H1 (cell line): ENCODE measurements at regions not wholly inside any gene's neighbourhood (a gene's known extent, or its start where the extent isn't known, plus 50 kb on each side); places are given as distances from the start of the nearest gene placed in this dataset.

Experiments used
- CTCF ChIA-PET: fragments of 300-600 bp; sonication (Branson Sonifier 250); formaldehyde crosslinking; loops from one replicate; lab custom pipeline; 2021; ENCODE audit not compliant: partially characterized antibody; lab: Charles Lee
- POLR2A ChIA-PET: fragments of 300-600 bp; sonication (Branson Sonifier 250); formaldehyde crosslinking; loops from one replicate; lab custom pipeline; 2021; ENCODE audit warnings: inconsistent platforms; ENCODE audit not compliant: partially characterized antibody; lab: Charles Lee
- DNase-seq, 2 experiments: peaks; one replicate each; pipeline versions ENCODE4 v3.0.0 to v3.0.0-alpha.2; 2010 to 2022; ENCODE audit warnings: low spot score in 2 of 2, low read depth in 1 of 2, mixed read lengths in 1 of 2
- FAIRE-seq: peaks from 2 replicates; lab custom pipeline; 2011; peaks lifted over from hg19 to GRCh38; lab: Jason Lieb, UNC
- H2AFZ ChIP-seq: 2 replicates; pipeline ENCODE4 v1.8.1; 2012; ENCODE audit warnings: low read length, inconsistent platforms
- H2AK5ac ChIP-seq: 2 replicates; pipeline ENCODE4 v1.6.1; 2013; ENCODE audit warnings: low read depth, low read length
- H2BK120ac ChIP-seq: replicated peaks from 2 replicates; pipeline ENCODE3; 2013; ENCODE audit warnings: low read depth, low read length, inconsistent platforms
- H2BK12ac ChIP-seq: 2 replicates; pipeline ENCODE4 v1.6.1; 2013; ENCODE audit warnings: low read depth, low read length
- H2BK15ac ChIP-seq: 2 replicates; pipeline ENCODE4 v1.6.1; 2013; ENCODE audit warnings: low read length
- H2BK20ac ChIP-seq: 2 replicates; pipeline ENCODE4 v1.6.1; 2013; ENCODE audit warnings: low read length
- H2BK5ac ChIP-seq: 2 replicates; pipeline ENCODE4 v1.6.1; 2013; ENCODE audit warnings: low read depth, low read length
- H3K14ac ChIP-seq: 2 replicates; pipeline ENCODE4 v1.6.1; 2013; ENCODE audit warnings: inconsistent platforms; ENCODE audit not compliant: insufficient read length
- H3K18ac ChIP-seq: 2 replicates; pipeline ENCODE4 v1.6.1; 2013; ENCODE audit warnings: low read length; ENCODE audit errors: extremely low read depth
- H3K23ac ChIP-seq: 2 replicates; pipeline ENCODE4 v1.6.1; 2013; ENCODE audit warnings: inconsistent platforms; ENCODE audit not compliant: insufficient read length
- H3K23me2 ChIP-seq: 2 replicates; pipeline ENCODE4 v1.6.1; 2013; ENCODE audit warnings: low read depth, low read length
- H3K27ac ChIP-seq: 2 replicates; pipeline ENCODE4 v1.6.1; 2011; ENCODE audit warnings: low read depth, low read length, inconsistent platforms
- H3K27me3 ChIP-seq, 4 experiments: replicated peaks in 1 of 4; 1 replicate in 1 of 4; 2 replicates in 3 of 4; pipeline versions ENCODE4 v1.6.1 to v1.8.1; 2011 to 2013; ENCODE audit warnings: low read length in 3 of 4, mild to moderate bottlenecking in 3 of 4, inconsistent platforms in 2 of 4, mixed read lengths in 2 of 4, moderate library complexity in 1 of 4; ENCODE audit not compliant: control insufficient read depth in 3 of 4, insufficient read depth in 3 of 4; ENCODE audit errors: extremely low read depth in 1 of 4
- H3K36me3 ChIP-seq, 4 experiments: 2 replicates each; pipeline versions ENCODE4 v1.6.1 to v1.8.1; 2011 to 2013; ENCODE audit warnings: mild to moderate bottlenecking in 4 of 4, low read length in 3 of 4, moderate library complexity in 2 of 4, control low read depth in 1 of 4, inconsistent platforms in 1 of 4; ENCODE audit not compliant: insufficient read depth in 4 of 4, control insufficient read depth in 2 of 4
- H3K4ac ChIP-seq: replicated peaks from 2 replicates; pipeline ENCODE3; 2013; ENCODE audit warnings: low read length, low read depth, mixed read lengths, inconsistent platforms; ENCODE audit not compliant: insufficient read length
- H3K4me1 ChIP-seq, 4 experiments: replicated peaks in 1 of 4; 1 replicate in 1 of 4; 2 replicates in 3 of 4; pipeline versions ENCODE4 v1.6.1 to v1.8.1; 2011 to 2013; ENCODE audit warnings: low read length in 3 of 4, inconsistent platforms in 2 of 4, mixed read lengths in 1 of 4; ENCODE audit not compliant: insufficient read depth in 4 of 4, control insufficient read depth in 3 of 4
- H3K4me2 ChIP-seq, 2 experiments: 2 replicates each; pipeline versions ENCODE4 v1.6.1 to v1.8.1; 2011 to 2013; ENCODE audit warnings: low read depth in 2 of 2, low read length in 2 of 2, control low read depth in 1 of 2, inconsistent platforms in 1 of 2, mild to moderate bottlenecking in 1 of 2; ENCODE audit not compliant: insufficient read depth in 1 of 2
- H3K4me3 ChIP-seq, 4 experiments: fragments of 200-600, 300-600 bp in 1 of 4; sonication (generic), shearing (Covaris generic), sonication (Bioruptor Twin) in 1 of 4; 2 replicates each; pipeline versions ENCODE4 v1.5.1 to v1.8.1; 2011 to 2016; ENCODE audit warnings: low read length in 4 of 4, low read depth in 3 of 4, control low read depth in 2 of 4, inconsistent platforms in 2 of 4, mild to moderate bottlenecking in 2 of 4, mixed read lengths in 1 of 4, moderate library complexity in 1 of 4; ENCODE audit not compliant: insufficient read depth in 2 of 4; ENCODE audit errors: extremely low read depth in 1 of 4
- H3K56ac ChIP-seq: replicated peaks from 2 replicates; pipeline ENCODE3; 2013; ENCODE audit warnings: low read depth, mild to moderate bottlenecking, mixed read lengths, low read length, inconsistent platforms; ENCODE audit not compliant: insufficient read length
- H3K79me1 ChIP-seq: 2 replicates; pipeline ENCODE4 v1.6.1; 2013; ENCODE audit warnings: low read depth, low read length, control low read depth
- H3K79me2 ChIP-seq, 2 experiments: 2 replicates each; pipeline versions ENCODE4 v1.6.1 to v1.8.1; 2012 to 2013; ENCODE audit warnings: low read length in 2 of 2, mild to moderate bottlenecking in 2 of 2, inconsistent platforms in 1 of 2; ENCODE audit not compliant: insufficient read depth in 2 of 2, control insufficient read depth in 1 of 2
- H3K9ac ChIP-seq, 4 experiments: replicated peaks in 1 of 4; 1 replicate in 1 of 4; 2 replicates in 3 of 4; pipeline versions ENCODE4 v1.6.1 to v1.8.1; 2011 to 2013; ENCODE audit warnings: low read depth in 3 of 4, low read length in 3 of 4, control low read depth in 2 of 4, mild to moderate bottlenecking in 2 of 4, moderate library complexity in 2 of 4, inconsistent platforms in 1 of 4; ENCODE audit errors: extremely low read depth in 1 of 4
- H3K9me3 ChIP-seq, 2 experiments: 2 replicates each; pipeline versions ENCODE4 v1.6.1 to v1.8.1; 2012 to 2013; ENCODE audit warnings: mild to moderate bottlenecking in 2 of 2, moderate library complexity in 2 of 2, control low read depth in 1 of 2, inconsistent platforms in 1 of 2, low read depth in 1 of 2, low read length in 1 of 2, mixed read lengths in 1 of 2; ENCODE audit not compliant: insufficient read depth in 2 of 2
- H4K20me1 ChIP-seq, 2 experiments: replicated peaks in 1 of 2; 2 replicates each; pipeline versions ENCODE3 to v1.8.1; 2011 to 2013; ENCODE audit warnings: inconsistent platforms in 2 of 2, low read length in 2 of 2, mild to moderate bottlenecking in 1 of 2; ENCODE audit not compliant: insufficient read depth in 2 of 2, control insufficient read depth in 1 of 2
- H4K5ac ChIP-seq: 2 replicates; pipeline ENCODE4 v1.6.1; 2013; ENCODE audit warnings: low read length, low read depth, mixed read lengths, inconsistent platforms; ENCODE audit not compliant: insufficient read length
- H4K8ac ChIP-seq: 2 replicates; pipeline ENCODE4 v1.8.0; 2013; ENCODE audit warnings: mild to moderate bottlenecking, moderate library complexity, low read length, inconsistent platforms; ENCODE audit not compliant: insufficient read depth; ENCODE audit errors: extremely low read depth
- H4K91ac ChIP-seq: replicated peaks from 2 replicates; pipeline ENCODE3; 2013; ENCODE audit warnings: low read length, mixed read lengths, inconsistent platforms; ENCODE audit not compliant: insufficient read length
- CBX8 ChIP-seq: fragments of 300-800, 300-1000 bp; sonication (generic); IDR thresholded peaks from 2 replicates; pipeline ENCODE4 v1.7.1; 2016; ENCODE audit warnings: low read depth, low read length, borderline replicate concordance
- CEBPB ChIP-seq: IDR thresholded peaks from 2 replicates; pipeline ENCODE4 v1.6.1; 2012; ENCODE audit warnings: low read depth, low read length
- JUND ChIP-seq: IDR thresholded peaks from 2 replicates; pipeline ENCODE4 v1.6.1; 2011; ENCODE audit warnings: mild to moderate bottlenecking, improper control_type of control experiment, low read length
- POU5F1 ChIP-seq: IDR thresholded peaks from 2 replicates; pipeline ENCODE4 v1.6.1; 2011; ENCODE audit warnings: low read depth, mild to moderate bottlenecking, low read length, moderate library complexity
- SAP30 ChIP-seq: fragments of 300-600 bp; sonication (generic); IDR thresholded peaks from 2 replicates; pipeline ENCODE4 v1.7.1; 2012; ENCODE audit warnings: low read length, moderate library complexity, mild to moderate bottlenecking, inconsistent platforms; ENCODE audit not compliant: insufficient read depth, insufficient replicate concordance
- SIN3A ChIP-seq, 2 experiments: IDR thresholded peaks in 1 of 2; conservative IDR thresholded peaks in 1 of 2; 2 replicates each; pipeline ENCODE4 v1.6.1; 2011 to 2012; ENCODE audit warnings: low read length in 2 of 2, improper control_type of control experiment in 1 of 2, low read depth in 1 of 2, mild to moderate bottlenecking in 1 of 2
- SIRT6 ChIP-seq: IDR thresholded peaks from one replicate; pipeline ENCODE4 v1.7.1; 2012; ENCODE audit warnings: low read length, inconsistent platforms
- TCF12 ChIP-seq: IDR thresholded peaks from 2 replicates; pipeline ENCODE4 v1.6.1; 2011; ENCODE audit warnings: low read depth, mild to moderate bottlenecking, low read length
- WGBS, 2 experiments: shearing (Covaris generic) in 1 of 2; methylation state at CpG; one replicate each; pipeline versions ENCODE4 v1.1.6 to v1.1.7; 2013 to 2015; ENCODE audit warnings: low lambda C conversion rate in 2 of 2, mixed read lengths in 2 of 2, inconsistent platforms in 1 of 2, low coverage in 1 of 2, missing lambda C conversion rate in 1 of 2; ENCODE audit not compliant: insufficient replicate concordance in 2 of 2, insufficient coverage in 1 of 2, insufficient read length in 1 of 2; ENCODE audit errors: extremely low coverage in 1 of 2, missing lambda C conversion rate in 1 of 2; 5-methylcytosine and 5-hydroxymethylcytosine counted together
- TF ChIP-seq, protein P1 (sequence below): IDR thresholded peaks from 2 replicates; pipeline ENCODE4 v1.6.1; 2011; ENCODE audit warnings: low read length, improper control_type of control experiment
- TF ChIP-seq, protein P2 (sequence below): IDR thresholded peaks from 2 replicates; pipeline ENCODE4 v1.6.1; 2012; ENCODE audit warnings: inconsistent platforms

DNA sequence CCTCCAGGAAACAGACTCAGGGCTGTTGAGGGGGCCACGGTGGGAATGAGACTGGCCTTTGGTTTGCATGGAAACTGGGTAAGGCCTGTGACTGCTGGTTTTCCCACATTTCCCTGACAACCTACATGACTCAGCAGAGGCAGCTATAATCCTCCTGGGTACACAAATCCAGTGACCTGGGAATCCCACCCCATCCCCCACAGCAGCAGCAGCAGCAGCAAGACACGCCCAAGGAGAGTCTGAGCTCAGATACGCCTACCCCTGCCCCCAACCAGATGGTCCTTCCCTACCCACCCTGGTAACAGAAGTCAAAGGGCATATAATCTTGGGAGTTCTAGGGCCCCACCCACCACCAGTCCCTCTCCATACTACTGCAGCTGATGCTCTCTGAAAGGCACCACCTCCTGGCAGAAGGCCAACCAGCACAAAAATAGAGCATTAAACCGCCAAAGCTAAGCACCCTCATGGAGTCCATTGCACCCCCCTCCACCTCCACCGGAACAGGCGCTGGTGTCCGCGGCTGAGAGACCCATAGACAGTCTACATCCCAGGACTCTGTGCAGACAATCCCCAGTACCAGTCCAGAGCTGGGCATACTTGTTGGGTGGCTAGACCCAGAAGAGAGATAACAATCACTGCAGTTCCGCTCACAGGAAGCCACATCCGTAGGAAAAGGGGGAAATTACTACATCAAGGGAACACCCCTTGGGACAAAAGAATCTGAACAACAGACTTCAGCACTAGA, 237.2 kb upstream of the SPRY2 start:
- Histone ChIP-seq H4K91ac (no peak overlapping the region), H3K4me2 (no peak overlapping the region), H3K23me2 (no peaks in the 10 kb centered on the region), H3K56ac (no peak overlapping the region), H2BK120ac (peak overlapping the region; percentile 43), H2BK15ac (no peak overlapping the region), H3K79me1 (no peaks in the 10 kb centered on the region), H3K4ac (no peak overlapping the region), H4K5ac (no peak overlapping the region), H3K4me3 (no peak overlapping the region), H3K23ac (no peak overlapping the region), H3K4me1 (no peaks in the 10 kb centered on the region; a peak in 2 of 7 replicates), H3K9ac (no peak overlapping the region), H2AFZ (peak overlapping the region; percentile 53; the same call in 1 of the 2 replicates), H3K36me3 (no peaks in the 10 kb centered on the region), H3K27me3 (no peaks in the 10 kb centered on the region), H4K8ac (no peak overlapping the region), H2AK5ac (no peak overlapping the region), H3K27ac (no peak overlapping the region), H2BK12ac (no peak overlapping the region), H3K14ac (no peak overlapping the region), H3K79me2 (no peaks in the 10 kb centered on the region), H3K18ac (no peak overlapping the region; the same call in 1 of the 2 replicates), H4K20me1 (no peaks in the 10 kb centered on the region), H2BK5ac (no peak overlapping the region), H2BK20ac (no peak overlapping the region; the same call in 1 of the 2 replicates), H3K9me3 (no peaks in the 10 kb centered on the region; a peak in 1 of 4 replicates)
- DNase-seq, result no peak
- 97% methylated on average over 8 of the region's 10 CpGs; no CpG with 5 or more reads in 1 of the 2 experiments for WGBS, 2 experiments
- FAIRE-seq, result no peak
- no peak for TF ChIP-seq TCF12
- TF ChIP-seq, protein P1, sequence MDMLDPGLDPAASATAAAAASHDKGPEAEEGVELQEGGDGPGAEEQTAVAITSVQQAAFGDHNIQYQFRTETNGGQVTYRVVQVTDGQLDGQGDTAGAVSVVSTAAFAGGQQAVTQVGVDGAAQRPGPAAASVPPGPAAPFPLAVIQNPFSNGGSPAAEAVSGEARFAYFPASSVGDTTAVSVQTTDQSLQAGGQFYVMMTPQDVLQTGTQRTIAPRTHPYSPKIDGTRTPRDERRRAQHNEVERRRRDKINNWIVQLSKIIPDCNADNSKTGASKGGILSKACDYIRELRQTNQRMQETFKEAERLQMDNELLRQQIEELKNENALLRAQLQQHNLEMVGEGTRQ, result no peak
- no peak for TF ChIP-seq POU5F1
- no peak for TF ChIP-seq CEBPB
- no peak for TF ChIP-seq SAP30
- no peak for TF ChIP-seq SIN3A (conservative IDR thresholded peaks at IDR 0.05 in 1 of 2, IDR thresholded peaks at IDR 0.05 in 1 of 2; ENCODE audit: low read depth in 1 of 2, low read length in 2 of 2)
- TF ChIP-seq, protein P2, sequence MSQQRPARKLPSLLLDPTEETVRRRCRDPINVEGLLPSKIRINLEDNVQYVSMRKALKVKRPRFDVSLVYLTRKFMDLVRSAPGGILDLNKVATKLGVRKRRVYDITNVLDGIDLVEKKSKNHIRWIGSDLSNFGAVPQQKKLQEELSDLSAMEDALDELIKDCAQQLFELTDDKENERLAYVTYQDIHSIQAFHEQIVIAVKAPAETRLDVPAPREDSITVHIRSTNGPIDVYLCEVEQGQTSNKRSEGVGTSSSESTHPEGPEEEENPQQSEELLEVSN, result no peak
- no peak for TF ChIP-seq JUND
- no peak for TF ChIP-seq SIRT6
- no peak for TF ChIP-seq CBX8
- ChIA-PET CTCF (interaction anchor here (0.6 to 1.3 kb wide), 8 partner anchors 12 to 434 kb away, joined by 3 to 4 read pairs (median 3); no protein-coding TSS in a partner anchor), POLR2A (no interaction called here)
